NCI-H128 (cell line): ENCODE measurements at regions not wholly inside any gene's neighbourhood (a gene's known extent, or its start where the extent isn't known, plus 50 kb on each side); places are given as distances from the start of the nearest gene placed in this dataset.

ENCODE experiments used
- DNase-seq: peaks from one replicate; lab custom pipeline; 2025; ENCODE audit not compliant: unreplicated experiment; lab: John Stamatoyannopoulos, UW

GRCh38 chr20:60913298-60913697 is 338.8 kb upstream of the CDH4 start:
- DNase-seq = no peak

- no peak for DNase-seq
Observed at GRCh38 chr20:60921022-60921622, 330.9 kb upstream of the CDH4 start.

GRCh38 chr20:60926831-60927230 is 325.2 kb upstream of the CDH4 start:
- DNase-seq = no peak

GRCh38 chr20:60928341-60928740 is 323.7 kb upstream of the CDH4 start:
- DNase-seq = no peak

- no peak for DNase-seq
Observed at GRCh38 chr20:60930023-60930790, 321.9 kb upstream of the CDH4 start.

- no peak for DNase-seq
Observed at GRCh38 chr20:60931696-60932095, 320.4 kb upstream of the CDH4 start.

GRCh38 chr20:60934724-60935123 is 317.3 kb upstream of the CDH4 start:
- DNase-seq = no peak

- DNase-seq = no peak
Observed at GRCh38 chr20:60935971-60936370, 316.1 kb upstream of the CDH4 start.

- no peak for DNase-seq
Observed at GRCh38 chr20:60937585-60937984, 314.5 kb upstream of the CDH4 start.

GRCh38 chr20:60941379-60941778 is 310.7 kb upstream of the CDH4 start:
- DNase-seq = no peak

GRCh38 chr20:60947819-60948218 is 304.2 kb upstream of the CDH4 start:
- DNase-seq = no peak

- no peak for DNase-seq
Observed at GRCh38 chr20:60948224-60948623, 303.8 kb upstream of the CDH4 start.

GRCh38 chr20:60950561-60950960 is 301.5 kb upstream of the CDH4 start:
- DNase-seq = no peak

GRCh38 chr20:60950974-60951373 is 301.1 kb upstream of the CDH4 start:
- no peak for DNase-seq

- no peak for DNase-seq
Observed at GRCh38 chr20:60952861-60953260, 299.2 kb upstream of the CDH4 start.

GRCh38 chr20:60953321-60953720 is 298.7 kb upstream of the CDH4 start:
- no peak for DNase-seq

- no peak for DNase-seq
Observed at GRCh38 chr20:60955706-60956105, 296.4 kb upstream of the CDH4 start.

GRCh38 chr20:60956194-60956593 is 295.9 kb upstream of the CDH4 start:
- DNase-seq = no peak

GRCh38 chr20:60957621-60958020 is 294.4 kb upstream of the CDH4 start:
- no peak for DNase-seq

- DNase-seq = no peak
Observed at GRCh38 chr20:60959971-60960370, 292.1 kb upstream of the CDH4 start.

GRCh38 chr20:60960500-60960899 is 291.6 kb upstream of the CDH4 start:
- no peak for DNase-seq

- no peak for DNase-seq
Observed at GRCh38 chr20:60961551-60961950, 290.5 kb upstream of the CDH4 start.
